ENCODE measurements at regions not wholly inside any gene's neighbourhood (a gene's known extent, or its start where the extent isn't known, plus 50 kb on each side); places are given as distances from the start of the nearest gene placed in this dataset.

- ATAC-seq: no peak
- no peaks in the 10 kb centered on the region for H3K4me1 ChIP-seq (replicated peaks in 1 of 2; ENCODE audit: control insufficient read depth in 2 of 2, insufficient read depth in 2 of 2, low read length in 2 of 2)
- no peak overlapping the region for H3K4me2 ChIP-seq (ENCODE audit: insufficient read depth, low read length)
- no peak for FAIRE-seq
- no peaks in the 10 kb centered on the region for H3K27me3 ChIP-seq (ENCODE audit: control insufficient read depth in 2 of 2, insufficient read depth in 2 of 2, low read length in 2 of 2)
- ChIA-PET POLR2A (no interaction called here), CTCF (ENCODE audit: low intra/inter-chr PET ratio) (no interaction called here)
- no peak overlapping the region for H2AFZ ChIP-seq (ENCODE audit: low read depth, low read length)
- H3K4me3 ChIP-seq: no peak overlapping the region
- H3K36me3 ChIP-seq (ENCODE audit: control insufficient read depth, insufficient read depth, low read length): no peaks in the 10 kb centered on the region
- no TSS peak for BruUV-seq (replicated peaks)
- in situ Hi-C loops (cut with MboI): no loop called here
- no peaks in the 10 kb centered on the region for H3K79me2 ChIP-seq (ENCODE audit: control insufficient read depth, insufficient read depth, low read length)
- H3K27ac ChIP-seq (ENCODE audit: extremely low read depth, low read depth, low read length): no peak overlapping the region
- no peaks in the 10 kb centered on the region; the same call in none of the 2 replicates for H3K9me3 ChIP-seq (replicated peaks; ENCODE audit: control insufficient read depth, insufficient read depth, low read depth, low read length)
- no peaks in the 10 kb centered on the region for H4K20me1 ChIP-seq (replicated peaks; ENCODE audit: control insufficient read depth, insufficient read depth, low read length)
- intact Hi-C loops (cut with micrococcal nuclease): no loop called here
- H3K9me1 ChIP-seq (ENCODE audit: control insufficient read depth, insufficient read depth, low read length): no peaks in the 10 kb centered on the region
- H3K9ac ChIP-seq (ENCODE audit: insufficient read depth in 1 of 2, low read depth in 2 of 2, low read length in 2 of 2): no peak overlapping the region
- 2% methylated on average over 10 of the region's 10 CpGs for WGBS (ENCODE audit: insufficient coverage, low coverage, missing lambda C conversion rate)
- DNase-seq (ENCODE audit: extremely low read depth in 1 of 4, low spot score in 3 of 4): no peak
- TF ChIP-seq SMARCE1 (IDR thresholded peaks at IDR 0.05): no peak
- TF ChIP-seq POU5F1 (IDR thresholded peaks at IDR 0.05; ENCODE audit: borderline replicate concordance, low read depth, low read length, partially characterized antibody): no peak
- TF ChIP-seq, protein P1, sequence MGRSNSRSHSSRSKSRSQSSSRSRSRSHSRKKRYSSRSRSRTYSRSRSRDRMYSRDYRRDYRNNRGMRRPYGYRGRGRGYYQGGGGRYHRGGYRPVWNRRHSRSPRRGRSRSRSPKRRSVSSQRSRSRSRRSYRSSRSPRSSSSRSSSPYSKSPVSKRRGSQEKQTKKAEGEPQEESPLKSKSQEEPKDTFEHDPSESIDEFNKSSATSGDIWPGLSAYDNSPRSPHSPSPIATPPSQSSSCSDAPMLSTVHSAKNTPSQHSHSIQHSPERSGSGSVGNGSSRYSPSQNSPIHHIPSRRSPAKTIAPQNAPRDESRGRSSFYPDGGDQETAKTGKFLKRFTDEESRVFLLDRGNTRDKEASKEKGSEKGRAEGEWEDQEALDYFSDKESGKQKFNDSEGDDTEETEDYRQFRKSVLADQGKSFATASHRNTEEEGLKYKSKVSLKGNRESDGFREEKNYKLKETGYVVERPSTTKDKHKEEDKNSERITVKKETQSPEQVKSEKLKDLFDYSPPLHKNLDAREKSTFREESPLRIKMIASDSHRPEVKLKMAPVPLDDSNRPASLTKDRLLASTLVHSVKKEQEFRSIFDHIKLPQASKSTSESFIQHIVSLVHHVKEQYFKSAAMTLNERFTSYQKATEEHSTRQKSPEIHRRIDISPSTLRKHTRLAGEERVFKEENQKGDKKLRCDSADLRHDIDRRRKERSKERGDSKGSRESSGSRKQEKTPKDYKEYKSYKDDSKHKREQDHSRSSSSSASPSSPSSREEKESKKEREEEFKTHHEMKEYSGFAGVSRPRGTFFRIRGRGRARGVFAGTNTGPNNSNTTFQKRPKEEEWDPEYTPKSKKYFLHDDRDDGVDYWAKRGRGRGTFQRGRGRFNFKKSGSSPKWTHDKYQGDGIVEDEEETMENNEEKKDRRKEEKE (IDR thresholded peaks at IDR 0.05; ENCODE audit: borderline replicate concordance in 1 of 2, control insufficient read depth in 1 of 2, low read depth in 2 of 2, low read length in 1 of 2): no peak
- TF ChIP-seq, protein P2, sequence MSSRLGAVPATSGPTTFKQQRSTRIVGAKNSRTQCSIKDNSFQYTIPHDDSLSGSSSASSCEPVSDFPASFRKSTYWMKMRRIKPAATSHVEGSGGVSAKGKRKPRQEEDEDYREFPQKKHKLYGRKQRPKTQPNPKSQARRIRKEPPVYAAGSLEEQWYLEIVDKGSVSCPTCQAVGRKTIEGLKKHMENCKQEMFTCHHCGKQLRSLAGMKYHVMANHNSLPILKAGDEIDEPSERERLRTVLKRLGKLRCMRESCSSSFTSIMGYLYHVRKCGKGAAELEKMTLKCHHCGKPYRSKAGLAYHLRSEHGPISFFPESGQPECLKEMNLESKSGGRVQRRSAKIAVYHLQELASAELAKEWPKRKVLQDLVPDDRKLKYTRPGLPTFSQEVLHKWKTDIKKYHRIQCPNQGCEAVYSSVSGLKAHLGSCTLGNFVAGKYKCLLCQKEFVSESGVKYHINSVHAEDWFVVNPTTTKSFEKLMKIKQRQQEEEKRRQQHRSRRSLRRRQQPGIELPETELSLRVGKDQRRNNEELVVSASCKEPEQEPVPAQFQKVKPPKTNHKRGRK (tag; IDR thresholded peaks at IDR 0.05): no peak
- no peak for TF ChIP-seq HBP1 (CRISPR knock-in tag; IDR thresholded peaks at IDR 0.05)
- TF ChIP-seq L3MBTL2 (IDR thresholded peaks at IDR 0.05): no peak
- TF ChIP-seq SIX5 (IDR thresholded peaks at IDR 0.05; ENCODE audit: borderline replicate concordance in 1 of 2, insufficient read depth in 1 of 2, low read depth in 1 of 2, low read length in 2 of 2): no peak
- TF ChIP-seq XRCC4 (IDR thresholded peaks at IDR 0.05; ENCODE audit: extremely low read depth, insufficient read depth, insufficient read length): no peak
- TF ChIP-seq ZNF583 (CRISPR knock-in tag; IDR thresholded peaks at IDR 0.05): no peak
- TF ChIP-seq PATZ1 (CRISPR knock-in tag; IDR thresholded peaks at IDR 0.05; ENCODE audit: borderline replicate concordance): no peak
- TF ChIP-seq SREBF2 (CRISPR knock-in tag; IDR thresholded peaks at IDR 0.05): no peak
- TF ChIP-seq, protein P3, sequence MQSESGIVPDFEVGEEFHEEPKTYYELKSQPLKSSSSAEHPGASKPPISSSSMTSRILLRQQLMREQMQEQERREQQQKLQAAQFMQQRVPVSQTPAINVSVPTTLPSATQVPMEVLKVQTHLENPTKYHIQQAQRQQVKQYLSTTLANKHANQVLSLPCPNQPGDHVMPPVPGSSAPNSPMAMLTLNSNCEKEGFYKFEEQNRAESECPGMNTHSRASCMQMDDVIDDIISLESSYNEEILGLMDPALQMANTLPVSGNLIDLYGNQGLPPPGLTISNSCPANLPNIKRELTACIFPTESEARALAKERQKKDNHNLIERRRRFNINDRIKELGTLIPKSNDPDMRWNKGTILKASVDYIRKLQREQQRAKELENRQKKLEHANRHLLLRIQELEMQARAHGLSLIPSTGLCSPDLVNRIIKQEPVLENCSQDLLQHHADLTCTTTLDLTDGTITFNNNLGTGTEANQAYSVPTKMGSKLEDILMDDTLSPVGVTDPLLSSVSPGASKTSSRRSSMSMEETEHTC (IDR thresholded peaks at IDR 0.05): no peak
Observed at GRCh38 chr5:101860145-101860544, 435.9 kb downstream of the SLCO4C1 start.

Measured in K562 (cell line).